CD14-positive monocyte (primary cell): ENCODE measurements at regions not wholly inside any gene's neighbourhood (a gene's known extent, or its start where the extent isn't known, plus 50 kb on each side); places are given as distances from the start of the nearest gene placed in this dataset.

Source experiments
- DNase-seq, 3 donors: peaks; one replicate each; pipeline ENCODE4 v3.0.0-alpha.2; 2011 to 2022
- H2AFZ ChIP-seq: 2 replicates; pipeline ENCODE4 v1.6.0; 2012; ENCODE audit warnings: mild to moderate bottlenecking, low read depth, low read length, inconsistent platforms; ENCODE audit not compliant: insufficient read depth, poor library complexity, severe bottlenecking
- H3K27ac ChIP-seq, 2 donors: 1 replicate in 1 of 2; 2 replicates in 1 of 2; pipeline ENCODE4 v1.5.1; 2012 to 2013; ENCODE audit warnings: low read length in 2 of 2, control low read depth in 1 of 2, inconsistent platforms in 1 of 2, low read depth in 1 of 2, mild to moderate bottlenecking in 1 of 2
- H3K27me3 ChIP-seq, 2 donors: one replicate each; pipeline versions ENCODE4 v1.6.0 to v1.6.1; 2011 to 2013; ENCODE audit warnings: low read length in 2 of 2; ENCODE audit not compliant: control insufficient read depth in 2 of 2, insufficient read depth in 2 of 2
- H3K36me3 ChIP-seq, 2 donors: replicated peaks in 1 of 2; 1 replicate in 1 of 2; 2 replicates in 1 of 2; pipeline versions ENCODE4 v1.5.1 to v1.6.1; 2012 to 2013; ENCODE audit warnings: low read length in 2 of 2, control low read depth in 1 of 2, inconsistent platforms in 1 of 2, mild to moderate bottlenecking in 1 of 2; ENCODE audit not compliant: insufficient read depth in 2 of 2, control insufficient read depth in 1 of 2
- H3K4me1 ChIP-seq, 2 donors: 1 replicate in 1 of 2; 2 replicates in 1 of 2; pipeline versions ENCODE4 v1.5.1 to v1.6.1; 2012 to 2013; ENCODE audit warnings: low read length in 2 of 2, control low read depth in 1 of 2, inconsistent platforms in 1 of 2, mild to moderate bottlenecking in 1 of 2, moderate library complexity in 1 of 2; ENCODE audit not compliant: insufficient read depth in 2 of 2, control insufficient read depth in 1 of 2
- H3K4me2 ChIP-seq: replicated peaks from 2 replicates; pipeline ENCODE3; 2012; ENCODE audit warnings: low read length, moderate library complexity, mild to moderate bottlenecking; ENCODE audit not compliant: poor library complexity, severe bottlenecking; ENCODE audit errors: extremely low read depth
- H3K4me3 ChIP-seq, 3 experiments: fragments of 200-600 bp in 1 of 3; sonication (generic) in 1 of 3; replicated peaks in 1 of 3; 1 replicate in 2 of 3; 2 replicates in 1 of 3; pipeline ENCODE4 v1.5.1; 2011 to 2013; ENCODE audit warnings: low read length in 3 of 3, mild to moderate bottlenecking in 3 of 3, control low read depth in 2 of 3, low read depth in 2 of 3, inconsistent platforms in 1 of 3, moderate library complexity in 1 of 3
- H3K79me2 ChIP-seq: 2 replicates; pipeline ENCODE4 v1.6.0; 2012; ENCODE audit warnings: mild to moderate bottlenecking, control low read depth, inconsistent platforms, low read length, moderate library complexity; ENCODE audit not compliant: insufficient read depth
- H3K9ac ChIP-seq: 2 replicates; pipeline ENCODE4 v1.6.0; 2017; ENCODE audit warnings: low read length, mild to moderate bottlenecking; ENCODE audit not compliant: insufficient read depth, poor library complexity, severe bottlenecking
- H3K9me3 ChIP-seq, 2 donors: replicated peaks in 1 of 2; 1 replicate in 1 of 2; 2 replicates in 1 of 2; pipeline versions ENCODE4 v1.5.1 to v1.6.1; 2012 to 2013; ENCODE audit warnings: low read length in 2 of 2, control low read depth in 1 of 2; ENCODE audit not compliant: control insufficient read depth in 1 of 2, insufficient read depth in 1 of 2
- H4K20me1 ChIP-seq: 2 replicates; pipeline ENCODE4 v1.6.0; 2012; ENCODE audit warnings: mild to moderate bottlenecking, low read length, control low read depth, moderate library complexity; ENCODE audit not compliant: insufficient read depth
- H3K27ac Mint-ChIP-seq, 7 donors: one replicate each; pipeline ENCODE4 v1.8.0; 2020; ENCODE audit warnings: mild to moderate bottlenecking in 7 of 7, mixed read lengths in 7 of 7, moderate library complexity in 6 of 7, inconsistent platforms in 2 of 7
- H3K27me3 Mint-ChIP-seq, 3 donors: one replicate each; pipeline ENCODE4 v1.8.0; 2021 to 2022; ENCODE audit warnings: low read depth in 3 of 3, mild to moderate bottlenecking in 3 of 3, mixed read lengths in 3 of 3, moderate library complexity in 3 of 3, inconsistent platforms in 1 of 3
- H3K36me3 Mint-ChIP-seq, 2 donors: one replicate each; pipeline ENCODE4 v1.8.0; 2020; ENCODE audit warnings: mixed read lengths in 2 of 2, inconsistent platforms in 1 of 2, mild to moderate bottlenecking in 1 of 2
- H3K4me1 Mint-ChIP-seq: one replicate; pipeline ENCODE4 v1.8.0; 2020; ENCODE audit warnings: mild to moderate bottlenecking, mixed read lengths
- H3K4me3 Mint-ChIP-seq, 2 donors: one replicate each; pipeline ENCODE4 v1.8.0; 2020; ENCODE audit warnings: mild to moderate bottlenecking in 2 of 2, mixed read lengths in 2 of 2, moderate library complexity in 1 of 2
- H3K9me3 Mint-ChIP-seq, 7 donors: one replicate each; pipeline ENCODE4 v1.8.0; 2020 to 2022; ENCODE audit warnings: mixed read lengths in 7 of 7, mild to moderate bottlenecking in 6 of 7, moderate library complexity in 6 of 7, inconsistent platforms in 2 of 7
- CTCF ChIP-seq: fragments of 200-600 bp; IDR thresholded peaks from one replicate; pipeline ENCODE4 v1.8.0; 2022; ENCODE audit warnings: antibody characterized with exemption, mild to moderate bottlenecking
- WGBS: methylation state at CpG from one replicate; pipeline ENCODE4 v1.1.5; 2013; ENCODE audit warnings: missing lambda C conversion rate; ENCODE audit not compliant: insufficient coverage; 5-methylcytosine and 5-hydroxymethylcytosine counted together
- intact Hi-C, 2 donors: fragments of 100-400 bp; cut with micrococcal nuclease; formaldehyde crosslinking; loops; one replicate each; pipeline versions ENCODE4 v1.15.0 to v1.15.1; 2023

GRCh38 chr5:13412040-13412595 lies 532.4 kb downstream of the DNAH5 start:
- no peaks in the 10 kb centered on the region for H4K20me1 ChIP-seq
- no peaks in the 10 kb centered on the region for H3K27me3 ChIP-seq
- no peak overlapping the region for H3K27ac ChIP-seq
- no peaks in the 10 kb centered on the region for H3K4me1 Mint-ChIP-seq
- no peak overlapping the region for H3K4me3 ChIP-seq
- DNase-seq: no peak
- no peaks in the 10 kb centered on the region for H3K36me3 ChIP-seq
- H3K27me3 Mint-ChIP-seq: no peaks in the 10 kb centered on the region
- H3K9ac ChIP-seq: no peak overlapping the region
- peaks cover 13 to 29% of the 10 kb centered on the region in 2 donors for H3K9me3 ChIP-seq
- 65% methylated on average over 6 of the region's 6 CpGs for WGBS
- peaks cover 4 to 29% (median 16%) of the 10 kb centered on the region in 7 donors for H3K9me3 Mint-ChIP-seq
- no peak for TF ChIP-seq CTCF
- H3K27ac Mint-ChIP-seq: no peak overlapping the region
- intact Hi-C loops: no loop called here
- H3K79me2 ChIP-seq: no peaks in the 10 kb centered on the region
- H3K36me3 Mint-ChIP-seq: no peaks in the 10 kb centered on the region
- H3K4me1 ChIP-seq: no peaks in the 10 kb centered on the region
- no peak overlapping the region for H2AFZ ChIP-seq
- no peak overlapping the region for H3K4me3 Mint-ChIP-seq
- H3K4me2 ChIP-seq: no peak overlapping the region

DNA sequence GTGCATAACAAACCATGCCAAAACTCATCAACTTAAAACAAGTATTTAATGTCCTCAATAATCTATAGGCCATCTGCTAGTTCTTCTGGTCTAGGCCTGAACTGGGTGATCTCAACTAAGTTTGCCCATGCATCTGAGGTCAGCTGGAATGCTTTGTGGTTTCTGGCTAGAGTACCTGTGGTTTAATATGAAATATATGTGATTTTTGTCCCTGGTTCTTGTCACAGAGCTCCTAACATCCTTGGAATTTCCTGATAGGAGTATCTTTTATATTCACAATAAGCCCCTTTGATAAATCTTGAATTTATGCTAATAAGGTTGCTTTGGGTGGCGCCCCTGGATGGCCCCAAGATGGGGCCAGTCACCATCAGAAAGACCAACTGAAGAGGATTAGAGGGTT lies 535.9 kb downstream of the DNAH5 start:
- H2AFZ ChIP-seq: no peak overlapping the region
- no peak overlapping the region for H3K27ac Mint-ChIP-seq
- no peak for TF ChIP-seq CTCF
- H3K9me3 Mint-ChIP-seq: peaks cover 3 to 19% (median 13%) of the 10 kb centered on the region in 7 donors
- no peak overlapping the region for H3K4me3 ChIP-seq
- H3K36me3 ChIP-seq: no peaks in the 10 kb centered on the region
- H3K27ac ChIP-seq: no peak overlapping the region
- H3K9me3 ChIP-seq: peaks cover 9 to 24% of the 10 kb centered on the region in 2 donors
- H3K36me3 Mint-ChIP-seq: no peaks in the 10 kb centered on the region
- H3K4me2 ChIP-seq: no peak overlapping the region
- no peak overlapping the region for H3K4me3 Mint-ChIP-seq
- WGBS: no CpG with 5 or more reads among the region's 1 CpG
- no peaks in the 10 kb centered on the region for H4K20me1 ChIP-seq
- no peaks in the 10 kb centered on the region for H3K27me3 Mint-ChIP-seq
- no peak for DNase-seq
- no peaks in the 10 kb centered on the region for H3K4me1 ChIP-seq
- H3K79me2 ChIP-seq: no peaks in the 10 kb centered on the region
- H3K4me1 Mint-ChIP-seq: peaks cover 2% of the 10 kb centered on the region
- no peak overlapping the region for H3K9ac ChIP-seq
- intact Hi-C loops: no loop called here
- H3K27me3 ChIP-seq: no peaks in the 10 kb centered on the region
